Kidney (tissue), 13 donors: ENCODE measurements at regions not wholly inside any gene's neighbourhood (a gene's known extent, or its start where the extent isn't known, plus 50 kb on each side); places are given as distances from the start of the nearest gene placed in this dataset.

Source experiments
- DNase-seq, 5 donors: peaks; one replicate each; pipeline ENCODE4 v3.0.0-alpha.2; 2013 to 2020
- FAIRE-seq: peaks from 2 replicates; lab custom pipeline; 2012; peaks lifted over from hg19 to GRCh38; lab: Jason Lieb, UNC
- H3K27ac ChIP-seq, 2 donors: one replicate each; pipeline ENCODE4 v1.7.0; 2013; ENCODE audit warnings: low read depth in 2 of 2, low read length in 2 of 2, inconsistent platforms in 1 of 2
- H3K27me3 ChIP-seq: one replicate; pipeline ENCODE4 v1.7.1; 2013; ENCODE audit warnings: low read length, inconsistent platforms; ENCODE audit not compliant: control insufficient read depth, insufficient read depth
- H3K36me3 ChIP-seq, 3 donors: one replicate each; pipeline versions ENCODE4 v1.7.0 to v1.7.1; 2013; ENCODE audit warnings: low read length in 3 of 3, control low read depth in 1 of 3, inconsistent platforms in 1 of 3; ENCODE audit not compliant: insufficient read depth in 3 of 3, control insufficient read depth in 2 of 3
- H3K4me1 ChIP-seq, 3 donors: one replicate each; pipeline versions ENCODE4 v1.7.0 to v1.7.1; 2013; ENCODE audit warnings: low read length in 3 of 3, inconsistent platforms in 1 of 3, low read depth in 1 of 3; ENCODE audit not compliant: control insufficient read depth in 2 of 3, insufficient read depth in 2 of 3
- H3K4me3 ChIP-seq, 3 donors: one replicate each; pipeline versions ENCODE4 v1.7.0 to v1.8.1; 2013; ENCODE audit warnings: low read length in 3 of 3, control low read depth in 1 of 3, inconsistent platforms in 1 of 3
- H3K9ac ChIP-seq, 3 donors: one replicate each; pipeline versions ENCODE4 v1.7.0 to v1.7.1; 2013; ENCODE audit warnings: low read length in 3 of 3, control low read depth in 1 of 3, inconsistent platforms in 1 of 3
- H3K9me3 ChIP-seq, 3 donors: one replicate each; pipeline versions ENCODE4 v1.7.0 to v1.7.1; 2013; ENCODE audit warnings: low read length in 3 of 3, control low read depth in 1 of 3, inconsistent platforms in 1 of 3; ENCODE audit not compliant: control insufficient read depth in 2 of 3, insufficient read depth in 1 of 3
- intact Hi-C: fragments of 100-400 bp; cut with DNase I; formaldehyde crosslinking; loops from one replicate; pipeline ENCODE4 v1.11.1; 2022
- TF ChIP-seq, protein P1 (sequence below): IDR thresholded peaks from 3 replicates; pipeline ENCODE4 v1.5.1; 2012; ENCODE audit warnings: mild to moderate bottlenecking, moderate library complexity, borderline replicate concordance; ENCODE audit not compliant: insufficient read depth; ENCODE audit errors: extremely low read depth
- donor health status: control.
- donor health status: control.
- donor health status: control.
- donor health status: control.
- donor health status: control.
- donor health status: DM: yes; HTN: yes; CAD: no.
- donor health status: Normal renal cell carcinoma (clear cell type).

DNA sequence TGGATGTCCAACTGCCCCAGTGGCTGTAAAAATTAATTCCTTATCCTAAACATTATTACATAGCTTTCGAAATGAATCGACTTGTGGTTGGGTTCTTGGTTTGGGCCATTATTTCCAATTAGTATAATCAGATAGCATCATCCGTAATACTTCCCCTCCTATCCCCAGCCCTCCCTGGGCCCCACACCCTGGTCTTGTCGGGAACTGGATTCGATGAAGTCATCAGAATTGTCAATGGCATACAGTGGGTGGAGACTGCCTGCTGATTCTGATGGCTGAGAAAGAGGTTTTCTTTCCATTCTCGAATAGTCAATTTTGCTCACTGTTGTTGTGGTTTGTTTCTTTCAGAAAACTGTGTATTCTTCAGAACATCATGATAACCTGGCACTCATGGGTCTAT lies 395.1 kb downstream of the SEC14L1 start:
- Histone ChIP-seq H3K36me3 (no peaks in the 10 kb centered on the region), H3K4me3 (no peak overlapping the region), H3K9me3 (no peaks in the 10 kb centered on the region), H3K4me1 (no peaks in the 10 kb centered on the region), H3K27ac (no peak overlapping the region), H3K9ac (no peak overlapping the region), H3K27me3 (no peaks in the 10 kb centered on the region)
- no peak for DNase-seq
- TF ChIP-seq, protein P1, sequence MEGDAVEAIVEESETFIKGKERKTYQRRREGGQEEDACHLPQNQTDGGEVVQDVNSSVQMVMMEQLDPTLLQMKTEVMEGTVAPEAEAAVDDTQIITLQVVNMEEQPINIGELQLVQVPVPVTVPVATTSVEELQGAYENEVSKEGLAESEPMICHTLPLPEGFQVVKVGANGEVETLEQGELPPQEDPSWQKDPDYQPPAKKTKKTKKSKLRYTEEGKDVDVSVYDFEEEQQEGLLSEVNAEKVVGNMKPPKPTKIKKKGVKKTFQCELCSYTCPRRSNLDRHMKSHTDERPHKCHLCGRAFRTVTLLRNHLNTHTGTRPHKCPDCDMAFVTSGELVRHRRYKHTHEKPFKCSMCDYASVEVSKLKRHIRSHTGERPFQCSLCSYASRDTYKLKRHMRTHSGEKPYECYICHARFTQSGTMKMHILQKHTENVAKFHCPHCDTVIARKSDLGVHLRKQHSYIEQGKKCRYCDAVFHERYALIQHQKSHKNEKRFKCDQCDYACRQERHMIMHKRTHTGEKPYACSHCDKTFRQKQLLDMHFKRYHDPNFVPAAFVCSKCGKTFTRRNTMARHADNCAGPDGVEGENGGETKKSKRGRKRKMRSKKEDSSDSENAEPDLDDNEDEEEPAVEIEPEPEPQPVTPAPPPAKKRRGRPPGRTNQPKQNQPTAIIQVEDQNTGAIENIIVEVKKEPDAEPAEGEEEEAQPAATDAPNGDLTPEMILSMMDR: no peak
- intact Hi-C loops: no loop called here
- no peak for FAIRE-seq

DNA sequence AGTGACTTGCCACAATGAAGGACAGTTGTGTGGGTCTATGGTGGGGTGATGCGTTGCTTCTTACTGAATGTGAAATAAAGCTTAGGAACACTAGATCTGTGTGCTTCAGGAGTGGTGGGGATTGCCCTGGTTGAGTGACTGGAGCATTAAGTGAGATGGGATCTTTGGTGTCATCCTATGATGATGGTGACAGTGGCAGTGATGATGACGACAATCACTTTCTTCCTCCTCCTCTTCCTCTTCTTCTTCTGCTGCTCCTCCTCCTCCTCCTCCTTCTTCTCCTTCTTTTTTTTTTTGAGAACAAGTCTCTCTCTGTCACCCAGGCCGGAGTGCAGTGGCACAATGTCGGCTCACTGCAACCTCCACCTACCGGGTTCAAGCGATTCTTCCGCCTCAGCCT lies 396.8 kb downstream of the SEC14L1 start:
- intact Hi-C loops: no loop called here
- no peaks in the 10 kb centered on the region for H3K27me3 ChIP-seq
- FAIRE-seq: no peak

GRCh38 chr17:77540531-77540930 lies 399.8 kb downstream of the SEC14L1 start:
- Histone ChIP-seq H3K9ac (no peak overlapping the region), H3K36me3 (no peaks in the 10 kb centered on the region), H3K27ac (no peak overlapping the region), H3K9me3 (no peaks in the 10 kb centered on the region), H3K4me3 (no peak overlapping the region), H3K27me3 (no peaks in the 10 kb centered on the region), H3K4me1 (no peaks in the 10 kb centered on the region)
- intact Hi-C loops: loop anchor here (10.0 kb wide), 1 partner anchor 474 kb away; no protein-coding TSS in a partner anchor
- TF ChIP-seq, protein P1: no peak
- FAIRE-seq (no peak), DNase-seq (no peak)

More for the DNA sequence above, 396.8 kb downstream of the SEC14L1 start:
- Histone ChIP-seq H3K9ac (no peak overlapping the region), H3K4me1 (no peaks in the 10 kb centered on the region), H3K36me3 (no peaks in the 10 kb centered on the region), H3K27ac (no peak overlapping the region), H3K4me3 (no peak overlapping the region), H3K9me3 (no peaks in the 10 kb centered on the region)
- DNase-seq: peak in 1 of 5 donors; percentile 5
- TF ChIP-seq, protein P1: no peak

GRCh38 chr17:77540975-77541374 lies 400.2 kb downstream of the SEC14L1 start:
- Histone ChIP-seq H3K4me1 (no peaks in the 10 kb centered on the region), H3K27ac (no peak overlapping the region), H3K9me3 (no peaks in the 10 kb centered on the region), H3K4me3 (no peak overlapping the region), H3K36me3 (no peaks in the 10 kb centered on the region), H3K9ac (no peak overlapping the region), H3K27me3 (no peaks in the 10 kb centered on the region)
- intact Hi-C loops: loop anchor here (10.0 kb wide), 1 partner anchor 474 kb away; no protein-coding TSS in a partner anchor
- DNase-seq (no peak), FAIRE-seq (no peak)
- TF ChIP-seq, protein P1: no peak
